ENCODE measurements at regions not wholly inside any gene's neighbourhood (a gene's known extent, or its start where the extent isn't known, plus 50 kb on each side); places are given as distances from the start of the nearest gene placed in this dataset.

DNA sequence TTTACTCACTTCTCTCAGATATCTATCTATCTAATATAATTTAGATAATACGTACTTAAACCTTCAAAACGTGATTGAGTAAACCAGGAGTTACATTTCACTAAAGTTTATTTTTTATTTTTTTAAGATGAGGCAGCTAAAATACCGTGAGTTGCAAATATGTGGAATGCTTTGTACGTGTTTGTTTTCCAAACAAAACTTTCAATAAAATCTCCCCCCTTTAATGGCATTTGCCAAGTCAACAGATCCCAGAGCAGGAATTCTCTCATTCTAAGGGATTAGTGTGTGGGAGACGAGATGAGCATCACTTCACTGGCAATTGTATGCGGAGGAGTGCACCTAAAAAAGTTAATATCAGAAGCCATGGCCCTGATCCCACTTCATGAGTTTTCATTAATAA is 53.7 kb upstream of the MAGI2 start:
- TF ChIP-seq, protein P1, sequence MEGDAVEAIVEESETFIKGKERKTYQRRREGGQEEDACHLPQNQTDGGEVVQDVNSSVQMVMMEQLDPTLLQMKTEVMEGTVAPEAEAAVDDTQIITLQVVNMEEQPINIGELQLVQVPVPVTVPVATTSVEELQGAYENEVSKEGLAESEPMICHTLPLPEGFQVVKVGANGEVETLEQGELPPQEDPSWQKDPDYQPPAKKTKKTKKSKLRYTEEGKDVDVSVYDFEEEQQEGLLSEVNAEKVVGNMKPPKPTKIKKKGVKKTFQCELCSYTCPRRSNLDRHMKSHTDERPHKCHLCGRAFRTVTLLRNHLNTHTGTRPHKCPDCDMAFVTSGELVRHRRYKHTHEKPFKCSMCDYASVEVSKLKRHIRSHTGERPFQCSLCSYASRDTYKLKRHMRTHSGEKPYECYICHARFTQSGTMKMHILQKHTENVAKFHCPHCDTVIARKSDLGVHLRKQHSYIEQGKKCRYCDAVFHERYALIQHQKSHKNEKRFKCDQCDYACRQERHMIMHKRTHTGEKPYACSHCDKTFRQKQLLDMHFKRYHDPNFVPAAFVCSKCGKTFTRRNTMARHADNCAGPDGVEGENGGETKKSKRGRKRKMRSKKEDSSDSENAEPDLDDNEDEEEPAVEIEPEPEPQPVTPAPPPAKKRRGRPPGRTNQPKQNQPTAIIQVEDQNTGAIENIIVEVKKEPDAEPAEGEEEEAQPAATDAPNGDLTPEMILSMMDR (IDR thresholded peaks at IDR 0.05): no peak
- TF ChIP-seq ZFX (IDR thresholded peaks at IDR 0.05; ENCODE audit: borderline replicate concordance): no peak
